Epithelial cell of proximal tubule (primary cell): ENCODE measurements at regions not wholly inside any gene's neighbourhood (a gene's known extent, or its start where the extent isn't known, plus 50 kb on each side); places are given as distances from the start of the nearest gene placed in this dataset.

Source experiments
- DNase-seq: peaks from one replicate; pipeline ENCODE4 v3.0.0-alpha.2; 2011; ENCODE audit warnings: low read depth
- H3K4me3 ChIP-seq: 2 replicates; pipeline ENCODE4 v1.5.1; 2011; ENCODE audit warnings: low read depth, mild to moderate bottlenecking, low read length
- TF ChIP-seq, protein P1 (sequence below): conservative IDR thresholded peaks from 2 replicates; pipeline ENCODE4 v1.5.1; 2012; ENCODE audit warnings: low read depth, mild to moderate bottlenecking, low read length

DNA sequence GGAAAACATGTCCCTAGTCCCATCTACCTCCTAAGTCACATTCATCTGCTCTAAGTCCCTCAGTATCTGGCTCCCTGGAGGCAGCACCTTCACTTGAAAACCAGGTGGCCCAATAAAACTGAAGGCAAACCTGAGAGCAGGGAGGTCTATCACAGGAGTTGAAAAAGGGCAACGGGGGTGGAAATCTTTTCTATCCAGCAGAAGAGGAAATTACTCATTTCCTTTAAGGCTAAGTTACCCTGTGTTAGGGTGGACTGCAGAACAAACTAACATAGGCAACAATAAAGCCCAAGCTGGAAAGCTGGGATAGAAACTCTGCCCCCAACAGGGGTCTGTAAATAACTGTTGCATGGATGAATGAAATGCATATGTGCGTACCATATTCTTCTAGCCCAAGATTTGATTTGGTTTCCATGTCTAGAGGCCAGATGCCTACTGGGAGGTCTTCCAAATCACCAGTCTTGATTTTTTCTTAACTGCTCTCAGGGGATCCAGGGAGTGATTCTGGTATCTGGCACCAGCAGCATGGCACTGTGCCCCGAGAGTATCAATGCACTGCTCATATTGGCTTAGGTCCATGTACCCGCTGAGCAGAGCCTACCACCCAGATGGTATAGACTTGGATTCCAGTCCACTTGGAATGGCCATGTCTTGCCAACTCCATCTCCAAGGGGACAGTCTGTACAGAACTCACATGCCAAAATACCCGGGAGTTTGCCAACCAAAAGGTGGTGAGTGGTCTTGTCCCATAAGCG is 350.0 kb upstream of the NCAM1 start:
- TF ChIP-seq, protein P1, sequence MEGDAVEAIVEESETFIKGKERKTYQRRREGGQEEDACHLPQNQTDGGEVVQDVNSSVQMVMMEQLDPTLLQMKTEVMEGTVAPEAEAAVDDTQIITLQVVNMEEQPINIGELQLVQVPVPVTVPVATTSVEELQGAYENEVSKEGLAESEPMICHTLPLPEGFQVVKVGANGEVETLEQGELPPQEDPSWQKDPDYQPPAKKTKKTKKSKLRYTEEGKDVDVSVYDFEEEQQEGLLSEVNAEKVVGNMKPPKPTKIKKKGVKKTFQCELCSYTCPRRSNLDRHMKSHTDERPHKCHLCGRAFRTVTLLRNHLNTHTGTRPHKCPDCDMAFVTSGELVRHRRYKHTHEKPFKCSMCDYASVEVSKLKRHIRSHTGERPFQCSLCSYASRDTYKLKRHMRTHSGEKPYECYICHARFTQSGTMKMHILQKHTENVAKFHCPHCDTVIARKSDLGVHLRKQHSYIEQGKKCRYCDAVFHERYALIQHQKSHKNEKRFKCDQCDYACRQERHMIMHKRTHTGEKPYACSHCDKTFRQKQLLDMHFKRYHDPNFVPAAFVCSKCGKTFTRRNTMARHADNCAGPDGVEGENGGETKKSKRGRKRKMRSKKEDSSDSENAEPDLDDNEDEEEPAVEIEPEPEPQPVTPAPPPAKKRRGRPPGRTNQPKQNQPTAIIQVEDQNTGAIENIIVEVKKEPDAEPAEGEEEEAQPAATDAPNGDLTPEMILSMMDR = no peak
- no peak for DNase-seq
- H3K4me3 ChIP-seq = no peak overlapping the region

DNA sequence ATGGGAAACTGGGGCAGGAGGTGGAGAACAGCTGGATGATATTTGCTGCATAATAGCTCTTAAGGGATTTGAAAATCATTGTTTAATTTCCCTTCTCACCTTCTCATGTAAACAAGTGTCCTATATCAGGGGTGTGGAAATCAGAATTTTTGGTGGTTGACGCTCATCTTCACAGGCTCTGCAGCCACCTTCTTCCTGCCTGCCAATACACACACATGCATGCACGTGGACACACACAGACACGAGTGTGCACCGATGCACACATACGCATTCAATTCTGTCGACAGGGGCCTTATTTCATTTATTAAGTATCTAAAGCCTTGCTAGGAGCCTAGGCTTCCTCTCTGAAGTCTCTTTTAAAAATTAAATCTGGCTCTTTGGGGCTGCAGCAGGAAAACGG is 349.4 kb upstream of the NCAM1 start:
- no peak for DNase-seq
- no peak overlapping the region for H3K4me3 ChIP-seq
- TF ChIP-seq, protein P1 = no peak

DNA sequence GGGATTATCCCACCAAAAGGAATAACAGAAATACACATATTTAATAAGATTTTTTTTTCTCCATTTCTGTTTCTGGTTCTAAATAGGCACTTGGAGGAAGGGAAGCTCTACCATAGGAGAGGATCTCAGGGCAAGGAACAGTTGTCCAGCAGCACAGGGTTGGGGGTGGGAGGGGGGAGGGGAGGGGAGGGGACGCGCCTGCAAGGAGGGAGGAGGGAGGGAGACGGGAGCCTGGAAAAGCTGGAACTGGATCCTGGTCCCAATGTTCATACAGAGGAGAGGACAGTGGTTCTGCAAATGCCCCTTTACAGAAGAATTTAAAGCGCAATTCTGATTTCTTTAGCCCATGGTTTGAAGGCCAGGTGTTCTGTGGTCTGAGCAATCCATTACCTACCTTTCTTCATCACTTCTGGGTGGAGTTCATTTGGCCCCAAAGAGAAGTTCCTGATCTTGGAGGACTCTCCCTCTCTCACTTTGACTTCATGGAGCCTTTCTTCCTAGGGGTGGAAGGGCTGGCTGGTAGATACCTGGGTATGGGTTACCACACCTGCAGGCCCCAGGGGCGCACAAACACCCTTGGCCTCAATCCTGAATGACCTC is 348.9 kb upstream of the NCAM1 start:
- H3K4me3 ChIP-seq = no peak overlapping the region
- no peak for DNase-seq
- TF ChIP-seq, protein P1 = no peak

DNA sequence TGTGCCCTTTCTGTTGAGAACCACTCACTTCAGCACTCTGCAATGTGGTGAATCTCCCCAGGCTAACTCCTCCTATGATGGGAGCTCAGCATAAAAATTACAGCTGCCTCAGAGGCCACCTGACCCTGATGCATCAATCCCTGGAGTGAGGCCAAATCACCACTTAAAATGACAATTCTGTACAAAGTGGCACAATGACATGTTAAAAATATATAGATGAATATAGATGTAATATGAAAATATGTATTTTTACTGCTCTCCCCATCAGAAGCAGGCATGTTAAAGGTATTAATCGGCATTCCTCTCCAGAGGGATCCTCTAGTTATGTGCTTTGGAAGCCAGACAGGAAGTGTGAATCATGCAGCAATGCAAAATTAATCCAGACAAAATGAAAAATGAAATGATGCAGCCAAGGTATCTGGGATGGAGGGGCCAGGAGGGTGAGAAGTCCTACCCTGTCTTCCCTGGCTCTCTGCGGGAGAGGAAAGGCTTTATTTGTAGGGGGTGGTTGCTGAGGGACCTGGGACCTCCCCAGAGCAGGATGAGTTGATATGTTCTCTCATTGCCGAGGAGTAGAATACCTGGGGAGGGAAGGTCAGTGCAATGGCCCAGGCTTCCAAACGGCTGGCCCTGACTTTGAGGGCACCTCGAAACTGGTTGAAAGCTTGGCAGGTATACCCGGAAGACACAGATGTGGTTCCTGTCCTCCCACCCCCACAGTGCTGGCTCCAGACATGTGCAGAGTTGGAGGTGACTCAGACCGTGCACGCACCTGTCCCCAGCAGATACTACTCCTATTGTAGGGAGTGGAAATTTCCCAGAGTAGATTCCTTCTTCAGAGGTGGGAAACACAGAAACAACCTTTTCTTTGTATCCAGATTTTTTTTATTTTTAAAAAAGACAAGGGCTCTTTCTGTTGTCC is 347.9 kb upstream of the NCAM1 start:
- H3K4me3 ChIP-seq = no peak overlapping the region
- no peak for DNase-seq
- TF ChIP-seq, protein P1 = no peak

DNA sequence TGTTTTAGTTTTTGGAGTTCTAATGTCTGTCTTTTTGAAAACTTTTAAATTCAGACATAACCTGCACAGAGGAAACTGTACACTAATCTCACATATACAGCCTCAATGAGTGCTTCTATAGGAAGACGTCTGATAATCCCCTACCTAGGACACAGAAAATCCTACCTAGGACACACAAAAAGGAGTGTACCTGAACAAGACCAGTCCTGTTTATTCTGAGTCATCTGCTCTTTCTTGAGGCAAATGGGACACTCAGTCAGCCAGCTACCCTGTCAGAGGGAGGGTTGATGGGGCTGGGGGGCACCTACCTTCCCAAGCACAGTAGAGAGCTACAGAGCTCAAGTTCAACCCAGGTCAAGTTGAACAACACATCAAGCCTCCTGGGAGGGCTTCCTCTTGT is 346.6 kb upstream of the NCAM1 start:
- no peak for DNase-seq
- no peak overlapping the region for H3K4me3 ChIP-seq
- TF ChIP-seq, protein P1 = no peak

DNA sequence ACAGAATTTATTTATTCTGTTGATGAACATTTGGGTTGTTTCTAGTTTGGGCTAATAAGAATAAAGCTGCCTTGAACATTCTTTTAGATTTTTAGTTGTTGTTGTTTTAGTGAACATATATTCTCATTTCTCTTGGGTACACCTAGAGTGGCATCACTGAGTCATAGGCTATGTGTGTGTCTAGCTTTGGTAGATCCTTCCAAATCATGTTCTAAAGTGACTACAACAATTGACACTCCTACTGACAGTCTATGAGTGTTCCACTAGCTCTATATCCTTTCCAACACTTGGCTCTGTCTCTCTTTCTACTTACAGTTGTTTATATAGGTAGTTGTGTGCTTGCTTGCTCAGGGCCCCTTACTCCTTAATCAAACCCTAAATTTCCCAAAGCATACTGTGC is 346.0 kb upstream of the NCAM1 start:
- DNase-seq = no peak
- TF ChIP-seq, protein P1 = no peak
- no peak overlapping the region for H3K4me3 ChIP-seq
